Liver (tissue), 8 donors: ENCODE measurements at regions not wholly inside any gene's neighbourhood (a gene's known extent, or its start where the extent isn't known, plus 50 kb on each side); places are given as distances from the start of the nearest gene placed in this dataset.

Source experiments
- DNase-seq: peaks from one replicate; pipeline ENCODE4 v3.0.0-alpha.2; 2017; ENCODE audit warnings: low spot score
- H3K27ac ChIP-seq, 2 donors: one replicate each; pipeline ENCODE4 v1.7.0; 2013; ENCODE audit warnings: inconsistent platforms in 2 of 2, low read length in 2 of 2, control low read depth in 1 of 2, low read depth in 1 of 2, mild to moderate bottlenecking in 1 of 2
- H3K27me3 ChIP-seq, 4 donors: one replicate each; pipeline versions ENCODE4 v1.6.1 to v1.7.0; 2013; ENCODE audit warnings: low read length in 3 of 4, inconsistent platforms in 1 of 4, mild to moderate bottlenecking in 1 of 4, moderate library complexity in 1 of 4; ENCODE audit not compliant: control insufficient read depth in 4 of 4, insufficient read depth in 4 of 4
- H3K36me3 ChIP-seq, 4 donors: one replicate each; pipeline versions ENCODE4 v1.6.1 to v1.7.0; 2013; ENCODE audit warnings: low read length in 3 of 4, mild to moderate bottlenecking in 3 of 4, low read depth in 1 of 4, moderate library complexity in 1 of 4; ENCODE audit not compliant: control insufficient read depth in 4 of 4, insufficient read depth in 3 of 4
- H3K4me1 ChIP-seq, 4 donors: one replicate each; pipeline versions ENCODE4 v1.6.1 to v1.7.0; 2013; ENCODE audit warnings: low read length in 3 of 4, mild to moderate bottlenecking in 3 of 4, moderate library complexity in 1 of 4; ENCODE audit not compliant: control insufficient read depth in 4 of 4, insufficient read depth in 4 of 4
- H3K4me3 ChIP-seq, 3 donors: one replicate each; pipeline versions ENCODE4 v1.6.1 to v1.7.0; 2013; ENCODE audit warnings: low read length in 3 of 3, control low read depth in 1 of 3, low read depth in 1 of 3, mild to moderate bottlenecking in 1 of 3
- H3K9ac ChIP-seq, 2 donors: one replicate each; pipeline ENCODE4 v1.7.0; 2013; ENCODE audit warnings: low read length in 2 of 2, mild to moderate bottlenecking in 2 of 2, moderate library complexity in 2 of 2, control low read depth in 1 of 2, low read depth in 1 of 2
- H3K9me3 ChIP-seq, 4 donors: one replicate each; pipeline versions ENCODE4 v1.6.1 to v1.7.0; 2013; ENCODE audit warnings: low read length in 3 of 4; ENCODE audit not compliant: control insufficient read depth in 4 of 4
- ATF3 ChIP-seq: IDR thresholded peaks from 2 replicates; pipeline ENCODE4 v1.6.1; 2016; ENCODE audit warnings: antibody characterized with exemption
- CTCF ChIP-seq: fragments of 150-350 bp; IDR thresholded peaks from 2 replicates; pipeline ENCODE4 v1.5.1; 2017; ENCODE audit warnings: improper control_type of control experiment, low read depth, low read length; ENCODE audit not compliant: missing input control
- EGR1 ChIP-seq, 2 donors: IDR thresholded peaks; 2 replicates each; pipeline ENCODE4 v1.6.1; 2016 to 2018; ENCODE audit warnings: antibody characterized with exemption in 2 of 2, low read depth in 2 of 2
- FOXA1 ChIP-seq: IDR thresholded peaks from 2 replicates; pipeline ENCODE4 v1.6.1; 2016; ENCODE audit warnings: antibody characterized with exemption
- FOXA2 ChIP-seq: IDR thresholded peaks from 2 replicates; pipeline ENCODE4 v1.6.1; 2016; ENCODE audit warnings: antibody characterized with exemption
- GABPA ChIP-seq, 2 donors: IDR thresholded peaks in 1 of 2; conservative IDR thresholded peaks in 1 of 2; 2 replicates each; pipeline ENCODE4 v1.6.1; 2016; ENCODE audit warnings: antibody characterized with exemption in 2 of 2, mild to moderate bottlenecking in 1 of 2, moderate library complexity in 1 of 2
- HNF4A ChIP-seq, 2 donors: conservative IDR thresholded peaks; 2 replicates each; pipeline ENCODE4 v1.6.1; 2016; ENCODE audit warnings: antibody characterized with exemption in 2 of 2, mild to moderate bottlenecking in 2 of 2
- HNF4G ChIP-seq: IDR thresholded peaks from 2 replicates; pipeline ENCODE4 v1.6.1; 2016; ENCODE audit warnings: antibody characterized with exemption
- JUND ChIP-seq, 2 donors: IDR thresholded peaks; 2 replicates each; pipeline ENCODE4 v1.6.1; 2016; ENCODE audit warnings: antibody characterized with exemption in 2 of 2
- MAX ChIP-seq: IDR thresholded peaks from 2 replicates; pipeline ENCODE4 v1.6.1; 2016; ENCODE audit warnings: antibody characterized with exemption
- NR2F2 ChIP-seq: IDR thresholded peaks from 2 replicates; pipeline ENCODE4 v1.6.1; 2016; ENCODE audit warnings: antibody characterized with exemption
- RAD21 ChIP-seq, 2 donors: IDR thresholded peaks; 2 replicates each; pipeline ENCODE4 v1.6.1; 2016; ENCODE audit warnings: antibody characterized with exemption in 2 of 2, mild to moderate bottlenecking in 2 of 2
- REST ChIP-seq: IDR thresholded peaks from 2 replicates; pipeline ENCODE4 v1.6.1; 2016; ENCODE audit warnings: antibody characterized with exemption, mild to moderate bottlenecking
- RXRA ChIP-seq, 2 donors: IDR thresholded peaks; 2 replicates each; pipeline ENCODE4 v1.6.1; 2017 to 2018; ENCODE audit warnings: antibody characterized with exemption in 2 of 2, mild to moderate bottlenecking in 1 of 2
- SP1 ChIP-seq: IDR thresholded peaks from 2 replicates; pipeline ENCODE4 v1.6.1; 2018; ENCODE audit warnings: antibody characterized with exemption, mild to moderate bottlenecking
- TAF1 ChIP-seq: conservative IDR thresholded peaks from 2 replicates; pipeline ENCODE4 v1.6.1; 2016; ENCODE audit warnings: antibody characterized with exemption, mild to moderate bottlenecking
- YY1 ChIP-seq: IDR thresholded peaks from 2 replicates; pipeline ENCODE4 v1.6.1; 2016; ENCODE audit warnings: antibody characterized with exemption, mild to moderate bottlenecking
- ZBTB33 ChIP-seq: IDR thresholded peaks from 2 replicates; pipeline ENCODE4 v1.6.1; 2016; ENCODE audit warnings: antibody characterized with exemption
- WGBS: extraction: QIAGEN DNeasy Blood & Tissue Kit; methylation state at CpG from one replicate; pipeline ENCODE4 v1.1.7; 2013; 5-methylcytosine and 5-hydroxymethylcytosine counted together
- donor health status: healthy.
- donor health status: healthy.
- donor health status: healthy.
- donor health status: healthy.
- donor health status: healthy.

- WGBS = 83% methylated on average over 1 of the region's 1 CpG
- TF ChIP-seq GABPA (IDR thresholded peaks at IDR 0.05 in 1 of 2, conservative IDR thresholded peaks at IDR 0.05 in 1 of 2) (no peak), FOXA1 (no peak), ZBTB33 (no peak), SP1 (no peak), JUND (IDR thresholded peaks at IDR 0.05) (no peak), TAF1 (no peak), YY1 (no peak), MAX (no peak), CTCF (no peak), HNF4A (conservative IDR thresholded peaks at IDR 0.05) (no peak), RAD21 (IDR thresholded peaks at IDR 0.05) (no peak)
Measured at GRCh38 chr1:193680247-193680923, 494.0 kb upstream of the B3GALT2 start.

GRCh38 chr1:193677874-193678273 is 491.5 kb upstream of the B3GALT2 start:
- H3K9ac ChIP-seq = no peak overlapping the region
- TF ChIP-seq NR2F2 = no peak
- no peak for TF ChIP-seq SP1
- no peak for TF ChIP-seq FOXA2
- TF ChIP-seq TAF1 = no peak
- TF ChIP-seq HNF4G = no peak
- TF ChIP-seq HNF4A (conservative IDR thresholded peaks at IDR 0.05) = no peak
- TF ChIP-seq RXRA (IDR thresholded peaks at IDR 0.05) = no peak
- TF ChIP-seq REST = no peak
- no peak for TF ChIP-seq ZBTB33
- TF ChIP-seq JUND (IDR thresholded peaks at IDR 0.05) = no peak
- TF ChIP-seq CTCF = no peak
- no peak for TF ChIP-seq YY1
- TF ChIP-seq ATF3 = no peak
- no peak for TF ChIP-seq GABPA (IDR thresholded peaks at IDR 0.05 in 1 of 2, conservative IDR thresholded peaks at IDR 0.05 in 1 of 2)
- TF ChIP-seq EGR1 (IDR thresholded peaks at IDR 0.05; ENCODE audit: low read depth in 2 of 2) = no peak
- TF ChIP-seq FOXA1 = no peak
- no peak for DNase-seq
- no peaks in the 10 kb centered on the region for H3K36me3 ChIP-seq
- no peak overlapping the region for H3K4me3 ChIP-seq
- peaks cover 0 to 2% (median 0%) of the 10 kb centered on the region in 4 donors for H3K4me1 ChIP-seq
- 94% methylated on average over 3 of the region's 3 CpGs for WGBS
- H3K9me3 ChIP-seq = no peaks in the 10 kb centered on the region
- H3K27me3 ChIP-seq = no peaks in the 10 kb centered on the region
- no peak overlapping the region for H3K27ac ChIP-seq

More at GRCh38 chr1:193680247-193680923, 494.0 kb upstream of the B3GALT2 start:
- Histone ChIP-seq H3K9me3 (no peaks in the 10 kb centered on the region), H3K36me3 (no peaks in the 10 kb centered on the region), H3K4me3 (no peak overlapping the region), H3K27me3 (no peaks in the 10 kb centered on the region), H3K9ac (no peak overlapping the region), H3K27ac (no peak overlapping the region), H3K4me1 (peaks cover 0 to 2% (median 0%) of the 10 kb centered on the region in 4 donors)
- no peak for DNase-seq
